ENCODE measurements at regions not wholly inside any gene's neighbourhood (a gene's known extent, or its start where the extent isn't known, plus 50 kb on each side); places are given as distances from the start of the nearest gene placed in this dataset.
"Not testable (repeated sequence)": the region's sequence is repeated elsewhere in the genome, so short reads cannot be mapped to it uniquely, and the experiment has no call there.

DNA sequence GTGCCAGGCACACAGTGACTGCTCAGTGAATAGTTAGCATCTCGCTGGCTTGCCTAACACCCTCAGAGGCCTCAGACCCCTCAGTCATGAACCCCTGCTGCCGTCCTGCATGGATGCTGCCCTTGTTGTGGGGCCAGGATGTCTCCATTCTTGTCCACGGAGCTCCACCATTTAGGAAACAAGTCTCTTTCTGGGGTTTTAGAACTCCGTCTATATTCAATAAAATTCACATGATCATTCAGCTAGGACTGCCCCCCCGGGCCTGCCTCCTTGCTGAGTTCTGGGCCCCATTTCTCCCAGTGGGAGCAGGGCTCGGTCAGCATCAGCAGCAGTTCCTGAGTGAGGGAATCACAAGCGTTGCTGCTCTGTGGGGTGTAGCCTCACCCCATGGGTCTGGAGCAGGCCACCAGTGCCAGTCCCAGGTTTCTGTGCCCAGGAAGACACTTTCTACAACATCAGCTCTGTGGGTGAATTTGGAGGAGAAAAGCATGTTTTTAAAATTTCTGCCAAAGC, 134.1 kb downstream of the RHOU start:
- no peak for DNase-seq (ENCODE audit: low read depth)

DNA sequence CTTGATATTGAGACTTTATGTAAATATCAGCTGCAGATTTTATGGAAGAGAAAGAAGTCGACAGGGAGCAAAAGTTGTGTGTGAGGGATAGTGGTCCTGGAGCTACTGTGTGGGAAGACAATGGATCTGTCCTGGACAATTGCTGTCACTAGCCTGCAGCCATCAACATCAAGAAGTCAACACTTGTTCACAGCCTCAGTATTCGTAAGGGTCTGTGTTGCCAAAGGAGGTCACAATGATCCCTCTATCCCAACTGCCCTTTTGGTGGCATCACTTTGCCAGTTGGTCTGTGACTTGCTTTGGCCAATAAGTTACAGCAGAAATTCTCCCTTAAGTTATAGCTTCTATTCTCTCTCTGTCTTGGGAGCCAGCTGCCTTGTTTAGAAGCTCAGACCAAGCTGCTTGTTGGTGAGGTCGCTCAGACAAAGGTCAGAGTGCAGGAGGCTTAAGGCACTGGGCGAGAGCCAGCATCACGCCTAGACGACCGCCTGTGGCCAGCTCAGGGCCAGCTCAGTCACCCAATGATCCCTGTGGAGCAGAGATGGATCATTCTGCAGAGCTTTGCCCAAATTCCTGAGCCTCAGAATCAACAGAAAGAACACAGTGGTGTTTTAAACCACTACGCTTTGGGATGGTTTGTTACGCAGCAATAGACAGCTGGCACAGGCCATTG, 134.9 kb downstream of the RHOU start:
- DNase-seq (ENCODE audit: low read depth), result no peak

DNA sequence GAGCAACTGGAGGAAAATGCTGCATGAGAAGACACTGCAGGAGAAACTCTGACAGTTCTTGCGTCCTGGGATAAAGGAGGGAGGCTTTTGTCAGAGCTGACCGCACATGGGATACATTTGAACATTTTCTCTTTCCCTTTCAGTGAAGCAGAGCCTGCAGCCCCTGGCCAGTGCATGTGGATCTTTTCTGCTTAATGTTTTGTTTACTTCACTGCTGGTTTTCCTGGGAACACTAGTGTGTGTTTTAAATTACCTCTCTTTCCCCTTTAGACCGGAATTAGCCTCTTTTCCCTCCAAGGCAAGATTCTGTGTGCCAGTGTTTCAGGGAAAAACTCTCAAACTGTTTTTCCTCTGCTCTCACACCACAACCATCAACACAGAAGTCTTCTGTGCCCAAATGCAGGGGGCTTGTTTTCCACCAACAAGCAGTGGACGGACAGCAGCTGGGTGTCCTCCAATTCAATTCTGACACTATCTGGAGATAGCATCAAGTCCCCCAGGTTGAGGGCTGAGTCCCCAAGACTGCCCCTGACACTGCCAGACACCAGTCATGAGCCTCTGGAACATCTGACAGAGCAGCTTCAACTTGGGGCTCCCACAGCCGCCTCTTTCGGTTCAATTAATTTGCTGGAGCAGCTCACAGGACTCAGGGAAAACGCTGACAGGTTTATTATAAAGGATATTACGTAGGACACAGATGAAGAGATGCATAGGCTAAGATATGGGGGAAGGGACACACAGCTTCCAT, 136.2 kb downstream of the RHOU start:
- no peak for DNase-seq (ENCODE audit: low read depth)

DNA sequence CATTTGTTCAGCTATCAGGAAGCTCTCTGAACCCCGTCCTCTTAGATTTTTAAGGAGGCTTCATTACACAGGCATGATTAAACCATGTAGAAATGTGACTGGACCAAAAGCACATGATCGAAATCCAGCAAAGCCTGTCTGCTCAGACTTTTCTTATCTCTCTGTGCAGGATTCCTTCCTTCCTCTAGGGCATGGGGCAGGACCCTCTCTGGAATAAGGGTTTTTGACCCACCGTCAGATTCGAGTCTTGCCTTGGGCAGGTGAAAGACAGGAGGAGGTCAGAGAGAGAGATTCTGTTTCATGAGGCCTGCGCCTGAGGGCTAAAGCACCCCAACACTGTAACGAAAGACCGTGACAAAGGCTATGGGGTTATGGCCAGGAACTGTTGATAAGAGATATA, 136.8 kb downstream of the RHOU start:
- DNase-seq (ENCODE audit: low read depth), result no peak

DNA sequence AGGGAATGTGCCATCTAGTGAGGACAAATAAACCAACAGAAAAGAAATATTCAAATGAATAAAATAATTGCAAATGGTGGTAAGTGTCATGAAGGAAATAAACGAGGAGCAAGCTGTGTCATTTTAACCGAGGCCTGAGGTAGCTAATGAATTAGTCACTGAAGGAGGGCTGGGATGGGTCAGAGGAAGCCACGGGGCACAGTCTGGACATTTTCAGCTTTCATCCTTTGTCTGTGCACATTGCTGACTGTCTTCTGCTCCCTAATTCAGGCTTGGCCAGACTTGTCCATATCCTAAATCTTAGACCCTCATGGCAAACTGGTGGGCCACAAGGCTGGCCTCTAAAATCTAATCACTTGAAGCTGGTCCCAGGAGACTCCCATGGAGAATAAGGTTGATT, 138.4 kb downstream of the RHOU start:
- DNase-seq (ENCODE audit: low read depth), result no peak

DNA sequence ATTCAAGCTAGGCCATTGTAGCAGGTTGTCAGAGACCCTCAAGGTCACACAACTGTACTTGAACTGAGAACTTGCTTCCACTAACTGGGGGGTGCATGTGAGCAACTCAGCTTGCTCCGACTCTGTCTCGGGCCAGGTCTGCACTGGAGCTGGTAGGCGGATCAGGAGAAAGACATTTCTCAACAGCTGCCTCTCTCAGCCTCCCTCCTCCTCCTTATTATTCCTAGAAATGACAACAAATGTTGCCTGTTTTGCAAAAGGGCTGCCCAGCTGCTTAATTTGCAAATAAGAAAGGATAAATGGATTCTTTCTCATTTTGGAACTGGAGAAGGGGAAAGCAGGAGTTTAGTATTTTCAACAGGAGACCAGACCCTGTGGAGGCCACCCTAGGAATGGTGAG, 140.5 kb downstream of the RHOU start:
- no peak for DNase-seq (ENCODE audit: low read depth)

DNA sequence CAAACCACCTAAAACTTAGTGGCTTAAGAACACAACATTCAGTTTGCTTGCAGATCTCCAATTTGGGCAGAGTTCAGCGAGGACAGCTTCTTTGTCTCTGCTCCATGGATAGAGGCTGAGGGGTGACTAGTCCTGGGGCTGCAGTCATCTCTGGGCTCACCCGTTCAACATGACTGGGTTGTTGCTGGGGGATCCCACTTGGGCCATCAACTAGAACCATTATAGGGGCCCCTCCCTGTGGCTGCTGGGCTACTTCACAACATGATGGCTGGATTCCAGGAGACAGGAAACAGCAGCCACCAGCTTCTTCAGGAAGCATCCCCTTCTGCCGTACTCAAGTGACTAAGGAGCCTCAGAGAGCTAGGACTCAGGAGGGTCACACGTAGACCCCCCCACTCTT, 140.9 kb downstream of the RHOU start:
- DNase-seq (ENCODE audit: low read depth), result no peak

DNA sequence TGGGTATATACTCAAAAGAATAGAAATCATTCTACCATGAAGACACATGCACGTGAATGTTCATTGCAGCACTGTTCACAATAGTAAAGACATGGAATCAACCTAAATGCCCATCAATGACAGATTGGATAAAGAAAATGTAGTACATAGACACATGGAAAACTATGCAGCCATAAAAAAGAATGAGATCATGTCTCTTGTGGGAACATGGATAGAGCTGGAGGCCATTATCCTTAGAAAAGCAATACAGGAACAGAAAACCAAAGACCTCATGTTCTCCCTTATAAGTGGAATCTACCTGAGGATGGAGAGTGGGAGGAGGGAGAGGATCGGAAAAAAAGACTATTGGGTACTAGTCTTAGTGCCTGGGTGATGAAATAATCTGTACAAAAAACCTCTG, 143.9 kb downstream of the RHOU start:
- DNase-seq (ENCODE audit: low read depth), result no peak

DNA sequence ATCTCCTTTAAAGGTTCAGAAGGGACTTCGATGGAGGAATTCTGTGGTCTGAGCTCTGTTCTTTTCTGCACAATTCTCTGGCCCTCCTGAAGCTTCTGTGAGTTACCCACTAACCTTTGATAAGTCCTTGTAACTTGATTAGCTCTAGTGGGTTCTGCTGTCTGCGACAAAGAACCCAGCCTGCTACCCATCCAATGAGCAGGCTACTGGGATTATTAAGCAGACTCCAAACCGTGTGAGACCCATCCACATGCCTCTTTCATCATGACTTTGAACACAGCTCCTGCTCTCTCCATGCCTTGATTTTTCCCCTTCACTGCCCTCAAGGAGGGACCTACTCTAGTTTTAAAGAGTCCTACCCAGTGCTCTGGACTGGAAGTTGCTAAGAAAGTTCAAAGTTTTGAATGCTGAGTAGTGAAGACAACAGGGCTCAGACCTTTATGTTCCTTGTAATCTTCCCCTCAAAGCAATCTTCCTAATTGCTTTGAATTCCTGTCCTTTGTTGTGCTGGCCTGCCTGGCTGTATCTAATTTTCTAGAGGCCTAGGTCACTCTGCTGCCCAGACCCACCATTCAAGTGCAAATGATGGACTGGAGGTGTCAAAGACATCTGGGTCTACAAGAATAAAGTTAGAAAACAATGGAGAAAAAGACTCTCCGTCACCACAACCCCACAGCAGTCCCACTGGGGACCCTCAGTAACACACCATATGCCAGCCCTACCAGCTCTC, 146.9 kb downstream of the RHOU start:
- DNase-seq (ENCODE audit: low read depth), result no peak

DNA sequence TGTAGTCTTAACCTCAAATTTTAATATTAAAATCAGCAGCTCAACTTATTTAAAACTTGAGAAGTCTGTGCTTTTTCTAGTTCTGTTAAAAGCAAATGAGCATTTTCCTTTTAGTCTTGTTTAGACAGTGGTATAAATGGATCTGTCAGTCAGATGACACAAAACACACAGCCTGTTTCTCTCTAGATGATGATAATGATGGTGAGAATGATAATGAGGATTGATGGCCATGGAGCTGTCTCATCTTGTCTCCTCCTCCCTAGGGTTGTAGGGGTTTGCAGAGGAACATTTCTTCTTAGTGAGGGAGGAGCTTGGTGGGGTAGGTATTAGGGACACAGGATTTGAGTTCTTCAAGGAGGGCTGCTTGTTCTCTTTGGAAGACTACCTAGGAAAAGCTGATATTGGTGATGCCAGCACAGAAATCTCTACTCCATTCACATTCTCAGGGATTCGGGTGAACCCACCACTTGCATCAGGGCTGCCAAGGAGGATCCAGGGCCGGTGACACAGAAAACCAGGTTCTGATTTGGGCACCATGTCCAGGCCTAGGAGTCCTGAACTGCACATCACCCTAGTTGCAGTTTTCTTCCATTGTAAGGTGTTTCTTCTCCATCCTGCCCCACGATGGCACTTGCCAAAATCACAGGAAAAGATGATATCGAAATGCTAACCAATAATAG, 147.6 kb downstream of the RHOU start:
- no peak for DNase-seq (ENCODE audit: low read depth)

DNA sequence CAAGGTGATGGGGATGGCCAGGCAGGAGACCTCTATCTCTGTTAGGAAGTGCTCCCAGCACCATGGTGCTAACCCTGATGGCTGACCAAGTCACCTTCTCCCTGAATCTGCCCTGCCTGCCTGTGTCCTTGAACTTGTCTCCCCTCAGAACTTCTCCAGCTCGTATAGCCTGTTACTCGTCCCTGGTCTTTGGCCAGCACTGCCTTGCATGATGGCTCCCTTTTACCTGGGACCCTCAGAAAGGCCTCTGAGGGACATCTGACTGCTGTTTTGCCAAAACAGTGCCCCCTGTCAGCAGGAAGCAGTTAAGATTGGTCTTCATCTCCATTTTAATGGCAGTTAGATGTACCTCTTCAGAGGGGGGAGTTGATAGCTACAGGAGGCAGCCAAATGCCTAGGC, 148.3 kb downstream of the RHOU start:
- no peak for DNase-seq (ENCODE audit: low read depth)

DNA sequence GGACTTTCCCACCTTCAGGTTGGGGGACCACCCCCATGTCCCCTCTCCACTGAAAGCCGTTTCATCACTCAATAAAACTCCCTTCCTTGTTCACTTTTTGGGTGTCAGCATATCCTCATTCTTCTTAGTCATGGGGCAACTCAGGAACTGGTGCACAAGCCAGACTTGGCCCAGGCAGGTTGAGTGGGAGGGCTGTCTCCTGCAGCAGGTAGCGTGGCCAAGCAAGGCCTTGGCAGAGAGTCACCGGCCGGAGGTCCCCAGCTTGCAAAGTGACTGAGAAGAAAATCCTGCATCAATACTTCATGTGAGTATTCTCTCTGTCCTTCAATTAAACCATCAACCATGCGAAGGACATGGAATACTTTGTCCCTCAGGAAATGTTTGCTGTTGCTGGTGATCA, 148.9 kb downstream of the RHOU start:
- no peak for DNase-seq (ENCODE audit: low read depth)

DNA sequence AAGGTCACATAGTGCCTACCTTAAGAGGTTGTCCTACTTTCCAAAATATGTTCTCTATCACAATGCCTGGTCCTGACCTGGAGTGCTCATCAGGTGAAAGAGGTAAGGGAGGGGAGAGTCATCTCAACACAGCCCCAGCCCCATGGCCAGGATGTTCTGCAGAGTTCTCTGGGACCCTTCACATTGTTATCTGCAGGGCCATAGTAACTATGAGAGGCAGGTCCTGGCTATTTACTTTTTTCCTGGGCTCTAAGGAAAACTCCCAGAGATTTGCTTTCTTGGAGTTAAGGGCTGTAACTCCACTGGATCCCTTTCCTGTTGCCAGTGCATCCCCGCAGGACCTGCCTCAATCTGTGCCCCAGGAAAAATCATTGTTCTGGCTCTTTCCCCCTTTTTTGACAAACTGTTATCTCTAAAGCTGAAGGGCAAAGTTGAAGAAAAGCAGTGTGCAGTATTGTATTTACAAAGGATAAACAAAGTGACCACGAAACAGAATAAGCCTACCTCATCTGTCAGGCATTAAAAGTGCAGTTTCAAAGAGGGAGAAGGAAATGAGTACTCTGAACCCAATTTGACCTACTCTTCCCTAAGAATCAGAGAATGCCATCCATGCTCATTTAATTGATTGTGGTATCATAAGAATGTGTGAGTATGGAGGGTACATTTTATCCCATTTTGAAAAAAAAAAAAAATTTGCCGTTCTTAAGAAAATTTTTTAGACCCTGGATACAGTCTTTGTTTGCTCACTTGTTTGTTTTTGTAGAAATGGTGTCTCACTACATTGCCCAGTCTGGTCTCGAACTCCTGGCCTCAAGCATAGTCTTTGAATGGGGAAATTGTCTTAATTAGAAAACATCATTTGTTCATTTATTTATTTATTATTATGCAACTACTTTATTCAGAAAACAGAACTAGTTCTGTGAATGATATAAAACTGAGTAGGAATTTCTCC, 149.6 kb downstream of the RHOU start:
- DNase-seq (ENCODE audit: low read depth), result no peak

DNA sequence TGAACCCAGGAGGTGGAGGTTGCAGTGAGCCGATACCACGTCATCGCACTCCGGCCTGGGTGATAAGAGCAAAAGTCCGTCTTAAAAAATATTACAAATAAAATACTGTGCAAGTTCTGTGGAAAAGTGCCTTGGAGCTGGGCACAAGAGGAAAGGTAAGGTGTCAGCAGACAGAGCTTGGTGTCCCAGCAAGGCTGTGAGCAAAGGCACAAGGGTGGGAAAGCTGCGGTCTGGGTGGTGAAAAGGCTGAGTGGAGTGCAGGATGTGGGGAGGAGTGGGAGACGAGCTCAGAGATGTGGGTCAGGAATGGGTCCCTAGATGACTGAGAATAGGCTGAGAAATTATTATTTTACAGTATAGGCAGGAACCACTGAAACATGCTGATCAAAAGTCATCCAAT, 150.6 kb downstream of the RHOU start:
- no peak for DNase-seq (ENCODE audit: low read depth)

DNA sequence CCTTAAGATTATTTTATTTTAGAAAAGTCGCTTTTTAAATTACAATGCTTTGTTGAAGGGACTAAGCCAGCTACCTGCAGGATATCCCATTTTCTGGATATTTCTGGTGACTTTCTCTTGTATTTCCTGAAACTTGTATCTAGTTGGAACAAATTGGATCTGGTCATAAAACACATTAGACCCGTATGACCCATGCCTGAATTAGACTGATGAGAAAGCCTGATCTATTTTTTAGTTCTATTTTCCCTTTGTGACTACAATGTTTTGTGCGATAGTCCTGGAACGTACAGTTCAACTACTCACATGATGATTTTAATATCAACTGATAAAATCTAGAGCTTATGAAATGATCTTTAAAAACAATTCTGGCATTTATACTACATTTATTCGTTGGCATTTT, 151.8 kb downstream of the RHOU start:
- DNase-seq (ENCODE audit: low read depth), result no peak

DNA sequence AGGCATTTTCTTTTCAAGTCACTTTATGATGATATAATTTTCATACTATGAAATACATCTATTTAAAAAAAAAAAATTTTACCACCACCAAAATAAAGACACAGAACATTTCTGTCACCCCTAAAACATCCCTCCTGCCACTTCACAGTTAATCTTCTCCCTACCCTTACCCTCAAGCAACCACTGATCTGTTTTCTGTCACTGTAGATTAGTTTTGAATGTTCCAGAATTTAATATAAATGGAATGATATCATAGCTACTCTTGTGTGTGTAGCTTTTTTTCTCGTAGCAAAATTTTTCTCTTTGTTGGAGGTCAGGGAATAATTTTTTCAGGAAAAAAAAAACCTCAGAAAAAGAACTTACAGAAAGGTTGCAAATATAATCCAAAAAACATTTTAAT, 152.7 kb downstream of the RHOU start:
- DNase-seq (ENCODE audit: low read depth), result no peak

DNA sequence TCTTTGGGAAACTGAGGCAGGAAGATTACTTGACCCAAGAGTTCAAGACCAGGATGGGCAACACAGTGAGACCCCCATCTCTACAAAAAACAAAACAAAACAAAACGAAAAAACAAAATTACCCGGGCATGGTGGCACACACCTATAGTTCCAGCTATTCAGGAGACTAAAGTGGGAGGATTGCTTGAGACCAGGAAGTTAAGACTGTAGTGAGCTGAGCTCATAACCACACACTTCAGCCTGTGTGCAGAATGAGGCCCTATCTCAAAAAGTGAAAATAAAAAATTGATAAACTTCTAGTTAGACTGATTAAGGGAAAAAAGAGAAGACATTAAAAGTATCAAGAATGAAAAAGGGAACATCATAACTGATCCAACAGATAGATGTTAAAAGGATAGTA, 154.0 kb downstream of the RHOU start:
- no peak for DNase-seq (ENCODE audit: low read depth)

DNA sequence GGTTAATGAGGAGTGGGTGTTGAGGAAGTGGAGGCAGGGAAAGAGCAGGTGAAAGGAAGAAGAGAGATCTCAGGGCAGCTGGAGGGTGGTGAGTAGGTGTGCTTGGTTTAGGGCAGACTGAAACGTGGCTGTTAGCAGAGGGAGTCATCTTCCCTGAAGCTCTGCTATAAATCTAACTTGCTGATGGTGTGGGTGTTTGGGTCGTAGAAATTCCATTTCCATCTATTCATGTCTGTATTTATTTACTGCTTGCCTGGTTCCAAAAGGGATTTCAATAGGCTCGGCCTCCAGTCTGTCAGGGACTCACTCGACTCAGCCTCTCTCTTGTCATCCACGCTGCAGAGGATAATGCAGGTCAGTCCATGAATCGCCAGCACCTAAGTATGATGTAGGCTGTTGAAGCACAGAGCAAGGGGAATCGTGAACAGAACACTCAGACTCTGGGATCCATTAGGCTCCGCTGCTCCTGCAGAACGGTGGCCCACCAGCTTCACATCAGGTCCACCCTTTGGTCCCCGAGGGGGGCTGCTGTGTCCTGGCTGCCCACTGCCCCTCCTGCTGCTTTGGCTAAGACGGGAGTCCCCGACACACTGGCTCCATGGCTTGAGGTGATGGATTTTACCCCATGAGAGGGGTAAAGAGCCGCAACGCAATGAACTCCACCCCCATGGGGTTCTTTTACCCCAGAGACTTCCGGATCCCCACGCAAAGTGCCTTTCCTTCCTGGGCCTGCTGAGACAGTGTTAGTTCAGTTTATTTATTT, 156.2 kb downstream of the RHOU start:
- DNase-seq (ENCODE audit: low read depth), result no peak

DNA sequence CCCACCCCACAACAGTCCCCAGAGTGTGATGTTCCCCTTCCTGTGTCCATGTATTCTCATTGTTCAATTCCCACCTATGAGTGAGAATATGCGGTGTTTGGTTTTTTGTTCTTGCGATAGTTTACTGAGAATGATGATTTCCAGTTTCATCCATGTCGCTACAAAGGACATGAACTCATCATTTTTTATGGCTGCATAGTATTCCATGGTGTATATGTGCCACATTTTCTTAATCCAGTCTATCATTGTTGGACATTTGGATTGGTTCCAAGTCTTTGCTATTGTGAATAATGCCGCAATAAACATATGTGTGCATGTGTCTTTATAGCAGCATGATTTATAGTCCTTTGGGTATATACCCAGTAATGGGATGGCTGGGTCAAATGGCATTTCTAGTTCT, 156.9 kb downstream of the RHOU start:
- not testable (repeated sequence) for DNase-seq (ENCODE audit: low read depth)

DNA sequence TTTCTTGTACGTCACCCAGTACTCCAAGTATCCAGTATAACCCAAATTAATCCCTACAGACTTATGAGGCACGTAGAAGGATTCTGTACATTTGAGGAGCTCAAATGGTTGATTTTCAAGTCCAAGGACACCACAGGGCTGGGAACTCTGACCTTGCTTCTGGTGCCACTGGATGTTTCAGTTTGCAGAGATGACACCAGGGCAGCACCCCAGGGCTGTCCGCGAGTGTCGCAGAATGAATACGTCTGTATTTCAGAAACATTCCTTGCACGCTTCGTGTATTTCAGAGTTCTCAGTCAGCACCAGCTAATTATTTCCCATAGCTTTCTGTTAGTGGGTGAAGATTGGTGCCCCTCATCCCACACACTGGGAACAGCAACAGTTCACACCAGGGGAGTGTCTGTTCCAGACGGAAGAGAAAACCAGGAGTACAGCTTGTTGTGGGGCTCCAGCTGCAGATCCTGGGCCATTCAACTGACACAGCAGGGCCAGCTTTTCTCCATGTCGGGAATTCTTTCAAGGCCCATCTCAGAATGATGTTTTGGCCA, 159.2 kb downstream of the RHOU start:
- no peak for DNase-seq (ENCODE audit: low read depth)
